HG03571 (cell line): ENCODE measurements at regions not wholly inside any gene's neighbourhood (a gene's known extent, or its start where the extent isn't known, plus 50 kb on each side); places are given as distances from the start of the nearest gene placed in this dataset.

Experiments
- ATAC-seq: cut with Tn5 transposase; IDR thresholded peaks from one replicate; pipeline ENCODE4 v1.9.1; 2021; ENCODE audit not compliant: unreplicated experiment

GRCh38 chr3:22977042-22977441 lies 226.1 kb upstream of the UBE2E2 start:
- ATAC-seq, result no peak

- no peak for ATAC-seq
These were observed 225.4 kb upstream of the UBE2E2 start for GRCh38 chr3:22977650-22978289.

GRCh38 chr3:22979581-22979980 lies 223.5 kb upstream of the UBE2E2 start:
- no peak for ATAC-seq

DNA sequence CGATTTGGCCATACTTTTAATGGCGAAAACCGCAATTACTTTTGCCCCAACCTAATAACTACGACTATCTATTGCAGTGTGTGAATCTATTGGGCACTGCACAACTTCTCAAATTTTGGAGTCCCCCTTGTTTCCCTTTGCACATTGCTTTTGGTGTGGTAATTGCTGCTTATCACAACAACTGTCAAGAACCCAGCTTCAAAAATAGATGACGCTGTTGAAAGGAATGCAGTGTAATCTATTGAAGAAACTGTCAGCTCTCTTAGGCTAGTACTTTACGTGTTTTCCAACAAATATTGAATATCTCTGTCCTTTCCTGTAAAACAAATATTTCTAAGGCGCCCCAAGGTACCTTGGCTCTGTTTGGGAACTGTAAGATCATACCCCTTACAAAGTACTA lies 222.8 kb upstream of the UBE2E2 start:
- ATAC-seq, result no peak

DNA sequence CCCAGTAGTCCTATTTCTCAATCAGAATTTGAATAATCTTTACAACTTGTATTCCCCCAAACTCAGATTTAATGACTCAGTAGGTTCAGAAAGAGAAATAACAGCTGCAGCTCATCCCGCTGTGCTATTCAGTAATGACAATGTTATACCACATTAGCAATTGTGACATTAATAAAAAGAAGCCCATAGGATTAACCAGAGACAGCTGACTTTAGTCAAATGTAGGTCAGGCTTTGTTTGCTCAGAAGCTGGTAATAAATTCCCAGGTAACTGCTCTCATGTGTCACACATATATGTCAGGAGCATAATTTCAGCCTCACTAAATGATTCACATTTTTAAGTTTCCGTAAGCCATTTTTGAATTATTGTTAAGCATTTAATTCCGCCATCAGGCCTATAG lies 222.0 kb upstream of the UBE2E2 start:
- ATAC-seq, result no peak

DNA sequence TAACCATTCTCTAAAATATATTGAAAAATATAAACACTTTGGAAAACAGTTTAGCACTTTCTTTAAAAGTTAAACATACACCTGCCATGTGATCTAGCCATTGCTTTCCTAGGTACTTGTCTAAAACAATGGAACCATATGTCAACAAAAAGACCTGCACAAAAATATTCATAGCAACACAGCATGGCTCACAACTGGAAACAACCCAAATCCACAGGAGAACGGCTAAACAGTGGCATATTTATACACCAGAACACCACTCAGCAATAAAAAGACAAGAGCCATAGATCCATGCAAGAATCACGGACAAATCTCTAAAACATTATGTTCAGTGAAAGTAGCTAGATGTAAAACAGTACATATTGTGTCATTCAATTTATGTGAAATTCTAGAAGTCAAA lies 221.3 kb upstream of the UBE2E2 start:
- ATAC-seq, result no peak

DNA sequence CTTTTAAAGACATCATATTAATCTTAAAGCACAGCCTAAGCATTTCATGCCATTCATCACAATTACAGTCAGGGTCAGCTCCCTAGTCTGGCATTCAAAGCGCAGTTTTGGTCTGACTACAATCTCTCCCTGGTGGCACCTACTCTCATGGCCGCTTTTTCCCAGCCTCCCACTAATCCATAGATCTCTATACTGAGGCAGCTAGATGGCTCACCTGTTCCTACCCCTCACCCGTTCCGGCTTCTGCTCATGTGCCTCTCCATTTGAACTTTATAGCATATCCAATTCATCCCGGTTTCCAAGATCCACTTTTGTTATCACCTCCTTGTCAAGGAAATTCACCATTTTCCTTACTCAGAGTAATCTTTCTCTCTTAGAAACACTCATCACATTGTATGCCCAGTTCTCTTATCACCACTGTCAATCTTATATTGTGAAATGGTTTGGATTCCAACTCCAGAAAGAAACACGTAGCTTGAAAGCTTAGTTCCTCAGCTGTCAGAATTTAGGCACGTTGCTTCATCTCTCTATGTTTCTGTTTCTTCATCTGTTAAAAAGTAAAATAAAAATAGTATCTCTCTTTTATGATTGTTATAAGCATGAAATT lies 220.0 kb upstream of the UBE2E2 start:
- ATAC-seq, result no peak

DNA sequence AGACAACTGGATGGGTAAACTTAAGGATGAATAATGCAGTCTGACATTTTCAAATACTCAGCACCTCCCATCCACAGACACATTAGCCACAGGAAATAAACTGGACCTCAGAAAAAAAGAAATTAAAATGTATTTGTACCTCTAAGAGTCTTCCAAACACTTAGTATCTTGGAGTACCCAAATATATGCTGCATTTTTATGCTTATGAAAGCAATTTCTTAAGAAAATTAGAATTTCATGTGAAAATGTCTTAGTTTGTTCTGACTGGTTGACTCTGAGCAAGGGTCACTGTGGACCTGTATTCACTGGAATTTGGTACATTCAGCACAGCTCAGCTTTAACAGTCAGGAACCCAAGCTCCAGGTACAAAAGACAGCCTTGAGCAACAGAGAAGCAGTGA lies 216.2 kb upstream of the UBE2E2 start:
- ATAC-seq, result no peak

- ATAC-seq, result no peak
These were observed 214.6 kb upstream of the UBE2E2 start for GRCh38 chr3:22988566-22988965.

DNA sequence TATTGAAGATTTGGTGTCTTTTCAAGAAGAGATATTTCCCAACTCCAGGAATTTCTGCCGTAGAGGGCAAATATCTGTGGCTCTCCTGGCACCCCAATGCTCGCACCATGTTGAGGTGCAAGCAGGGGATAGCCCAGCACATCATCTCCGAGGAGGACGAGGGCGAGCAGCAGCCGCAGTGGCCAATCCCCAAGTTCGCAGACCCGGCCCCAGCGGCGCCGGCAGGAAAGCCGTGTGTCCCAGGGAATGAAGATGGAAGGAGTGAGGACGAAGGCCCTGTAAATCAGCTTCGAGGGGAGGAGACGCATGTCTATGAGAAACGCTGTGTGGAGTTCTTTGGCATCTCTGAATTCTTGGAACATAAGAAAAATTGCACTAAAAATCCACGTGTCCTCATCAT lies 213.4 kb upstream of the UBE2E2 start:
- ATAC-seq, result no peak

GRCh38 chr3:22990291-22991200 lies 212.6 kb upstream of the UBE2E2 start:
- ATAC-seq, result no peak

- no peak for ATAC-seq
These were observed 208.3 kb upstream of the UBE2E2 start for GRCh38 chr3:22994781-22995180.

- no peak for ATAC-seq
These were observed 206.1 kb upstream of the UBE2E2 start for GRCh38 chr3:22996920-22997571.

DNA sequence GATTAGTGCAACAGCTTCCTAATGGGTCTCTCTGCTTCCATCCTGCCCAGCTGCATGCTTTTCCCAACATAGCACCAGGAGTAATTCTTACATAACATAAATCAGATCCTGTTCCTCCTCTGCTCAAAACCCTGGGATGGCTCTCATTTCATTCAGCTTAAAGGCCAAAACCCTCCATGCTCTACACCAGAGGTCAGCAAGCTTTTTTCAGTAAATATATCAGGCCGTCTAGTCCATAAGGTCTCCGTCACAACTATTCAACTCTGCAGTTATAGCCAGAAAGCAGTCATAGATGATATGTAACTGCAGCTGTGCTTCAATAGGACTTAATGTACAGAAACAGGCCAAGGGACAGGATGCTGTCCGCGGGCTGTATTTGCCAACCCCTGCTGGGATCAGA lies 202.8 kb upstream of the UBE2E2 start:
- no peak for ATAC-seq

DNA sequence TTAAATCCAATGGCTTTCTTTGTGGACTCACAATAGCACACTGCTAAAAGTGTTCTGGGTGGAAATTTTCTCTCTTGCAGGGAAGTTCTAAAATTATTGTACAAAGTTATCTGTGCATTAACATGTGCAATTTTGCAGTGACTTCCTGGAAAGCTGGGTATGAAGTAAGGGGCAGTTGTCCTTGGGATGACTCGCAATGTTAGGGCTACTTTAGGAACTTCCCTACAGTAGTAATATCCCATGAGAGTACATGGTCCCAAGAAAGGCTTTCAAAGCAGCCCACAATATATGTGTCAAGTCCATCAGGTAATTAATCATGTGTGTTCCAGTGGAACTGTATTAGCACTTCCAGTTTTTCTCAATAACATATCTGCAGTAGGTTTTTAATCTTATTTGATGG lies 201.0 kb upstream of the UBE2E2 start:
- ATAC-seq, result no peak

GRCh38 chr3:23002836-23003732 lies 200.0 kb upstream of the UBE2E2 start:
- no peak for ATAC-seq

- ATAC-seq, result no peak
These were observed 199.4 kb upstream of the UBE2E2 start for GRCh38 chr3:23003733-23004046.

- ATAC-seq, result no peak
These were observed 198.2 kb upstream of the UBE2E2 start for GRCh38 chr3:23004971-23005370.

GRCh38 chr3:23017801-23018200 lies 185.3 kb upstream of the UBE2E2 start:
- no peak for ATAC-seq

GRCh38 chr3:23019596-23020300 lies 183.4 kb upstream of the UBE2E2 start:
- no peak for ATAC-seq
